H9 (cell line): ENCODE measurements at regions not wholly inside any gene's neighbourhood (a gene's known extent, or its start where the extent isn't known, plus 50 kb on each side); places are given as distances from the start of the nearest gene placed in this dataset.

Experiments used
- DNase-seq: peaks from one replicate; pipeline ENCODE4 v3.0.0-alpha.2; 2017
- H2AFZ ChIP-seq: one replicate; pipeline ENCODE4 v1.6.1; 2013; ENCODE audit warnings: mild to moderate bottlenecking, low read length, control low read depth, moderate library complexity
- H2AK5ac ChIP-seq: 2 replicates; pipeline ENCODE4 v1.6.1; 2013; ENCODE audit warnings: low read length, control low read depth, mixed read lengths; ENCODE audit not compliant: insufficient read length
- H2BK120ac ChIP-seq: one replicate; pipeline ENCODE4 v1.6.1; 2013; ENCODE audit warnings: low read depth, mild to moderate bottlenecking, low read length, control low read depth, inconsistent platforms; ENCODE audit not compliant: poor library complexity, severe bottlenecking
- H2BK12ac ChIP-seq: 2 replicates; pipeline ENCODE4 v1.6.1; 2013; ENCODE audit warnings: low read length, control low read depth, mixed read lengths, low read depth; ENCODE audit not compliant: insufficient read length
- H2BK15ac ChIP-seq: 2 replicates; pipeline ENCODE4 v1.6.1; 2013; ENCODE audit warnings: low read depth, low read length, control low read depth
- H2BK20ac ChIP-seq: one replicate; pipeline ENCODE4 v1.6.1; 2013; ENCODE audit warnings: low read depth, mild to moderate bottlenecking, low read length, control low read depth, inconsistent platforms; ENCODE audit not compliant: poor library complexity, severe bottlenecking
- H2BK5ac ChIP-seq: 2 replicates; pipeline ENCODE4 v1.6.1; 2013; ENCODE audit warnings: low read length, control low read depth, mixed read lengths; ENCODE audit not compliant: insufficient read length
- H3K14ac ChIP-seq: 2 replicates; pipeline ENCODE4 v1.6.1; 2013; ENCODE audit warnings: low read length, control low read depth; ENCODE audit not compliant: insufficient read depth
- H3K18ac ChIP-seq: 2 replicates; pipeline ENCODE4 v1.6.1; 2013; ENCODE audit warnings: low read depth, mild to moderate bottlenecking, mixed read lengths, low read length, control low read depth; ENCODE audit not compliant: insufficient read length
- H3K23ac ChIP-seq: 2 replicates; pipeline ENCODE4 v1.6.1; 2013; ENCODE audit warnings: low read length, control low read depth, mixed read lengths, low read depth; ENCODE audit not compliant: insufficient read length
- H3K23me2 ChIP-seq: 2 replicates; pipeline ENCODE4 v1.6.1; 2013; ENCODE audit warnings: low read depth, mild to moderate bottlenecking, mixed read lengths, low read length, control low read depth; ENCODE audit not compliant: insufficient read length, poor library complexity, severe bottlenecking
- H3K27ac ChIP-seq: 2 replicates; pipeline ENCODE4 v1.5.1; 2013; ENCODE audit warnings: low read length, control low read depth, mixed read lengths, low read depth; ENCODE audit not compliant: insufficient read length
- H3K27me3 ChIP-seq: 2 replicates; pipeline ENCODE4 v1.6.1; 2013; ENCODE audit warnings: low read length, control low read depth, inconsistent platforms; ENCODE audit not compliant: insufficient read depth
- H3K4ac ChIP-seq: 2 replicates; pipeline ENCODE4 v1.6.1; 2013; ENCODE audit warnings: low read depth, mild to moderate bottlenecking, control low read depth, inconsistent platforms, low read length, moderate library complexity
- H3K4me1 ChIP-seq: 2 replicates; pipeline ENCODE4 v1.6.1; 2013; ENCODE audit warnings: low read length, control low read depth, inconsistent platforms; ENCODE audit not compliant: insufficient read depth
- H3K4me2 ChIP-seq: 2 replicates; pipeline ENCODE4 v1.6.1; 2013; ENCODE audit warnings: low read length, control low read depth, mixed read lengths; ENCODE audit not compliant: insufficient read length, insufficient read depth
- H3K56ac ChIP-seq: 2 replicates; pipeline ENCODE4 v1.6.1; 2013; ENCODE audit warnings: low read depth, mild to moderate bottlenecking, mixed read lengths, low read length, control low read depth; ENCODE audit not compliant: insufficient read length
- H3K79me1 ChIP-seq: 2 replicates; pipeline ENCODE4 v1.6.1; 2013; ENCODE audit warnings: low read depth, mild to moderate bottlenecking, moderate library complexity, low read length, control low read depth, inconsistent platforms; ENCODE audit not compliant: insufficient read depth, poor library complexity, severe bottlenecking
- H3K79me2 ChIP-seq: 2 replicates; pipeline ENCODE4 v1.6.1; 2013; ENCODE audit warnings: low read length, control low read depth, inconsistent platforms; ENCODE audit not compliant: insufficient read depth
- H3K9ac ChIP-seq: 2 replicates; pipeline ENCODE4 v1.6.1; 2013; ENCODE audit warnings: low read length, control low read depth, mixed read lengths; ENCODE audit not compliant: insufficient read length; ENCODE audit errors: extremely low read depth
- H3K9me3 ChIP-seq: one replicate; pipeline ENCODE4 v1.6.1; 2013; ENCODE audit warnings: low read depth, low read length, inconsistent platforms; ENCODE audit not compliant: control insufficient read depth
- H3T11ph ChIP-seq: one replicate; pipeline ENCODE4 v1.6.1; 2013; ENCODE audit warnings: mild to moderate bottlenecking, low read length, control low read depth, inconsistent platforms
- H4K20me1 ChIP-seq: one replicate; pipeline ENCODE4 v1.6.1; 2013; ENCODE audit not compliant: control insufficient read depth, insufficient read length, insufficient read depth
- H4K5ac ChIP-seq: 2 replicates; pipeline ENCODE4 v1.6.1; 2013; ENCODE audit warnings: low read depth, mild to moderate bottlenecking, mixed read lengths, low read length, control low read depth; ENCODE audit not compliant: insufficient read length
- H4K8ac ChIP-seq: replicated peaks from 2 replicates; pipeline ENCODE4 v1.6.1; 2013; ENCODE audit warnings: low read length, control low read depth, mixed read lengths, low read depth; ENCODE audit not compliant: insufficient read length
- H4K91ac ChIP-seq: 2 replicates; pipeline ENCODE4 v1.6.1; 2013; ENCODE audit warnings: low read depth, mild to moderate bottlenecking, moderate library complexity, mixed read lengths, low read length, control low read depth; ENCODE audit not compliant: insufficient read length
- H3K27ac Mint-ChIP-seq, 3 experiments: 2 replicates in 2 of 3; 3 replicates in 1 of 3; pipeline ENCODE4 v1.8.0; 2020 to 2021; ENCODE audit warnings: mixed read lengths in 3 of 3, mild to moderate bottlenecking in 1 of 3, moderate library complexity in 1 of 3
- H3K27me3 Mint-ChIP-seq: 2 replicates; pipeline ENCODE4 v1.8.0; 2021; ENCODE audit warnings: low read depth, mild to moderate bottlenecking, moderate library complexity, mixed read lengths
- H3K36me3 Mint-ChIP-seq, 3 experiments: 2 replicates in 2 of 3; 3 replicates in 1 of 3; pipeline ENCODE4 v1.8.0; 2020 to 2021; ENCODE audit warnings: low read depth in 3 of 3, mixed read lengths in 3 of 3; ENCODE audit not compliant: insufficient read depth in 1 of 3
- H3K4me1 Mint-ChIP-seq, 2 experiments: 2 replicates each; pipeline ENCODE4 v1.8.0; 2020; ENCODE audit warnings: mixed read lengths in 2 of 2
- H3K4me3 Mint-ChIP-seq, 2 experiments: 2 replicates in 1 of 2; 3 replicates in 1 of 2; pipeline ENCODE4 v1.8.0; 2020 to 2021; ENCODE audit warnings: mild to moderate bottlenecking in 2 of 2, mixed read lengths in 2 of 2, moderate library complexity in 1 of 2
- H3K9me3 Mint-ChIP-seq, 2 experiments: 2 replicates in 1 of 2; 3 replicates in 1 of 2; pipeline ENCODE4 v1.8.0; 2020; ENCODE audit warnings: mild to moderate bottlenecking in 2 of 2, mixed read lengths in 2 of 2, moderate library complexity in 1 of 2
- WGBS: extraction: QIAGEN DNeasy Blood & Tissue Kit; methylation state at CpG from one replicate; pipeline ENCODE4 v1.1.7; 2013; ENCODE audit warnings: missing lambda C conversion rate, low lambda C conversion rate, mixed read lengths; ENCODE audit not compliant: insufficient read length; ENCODE audit errors: extremely low coverage; 5-methylcytosine and 5-hydroxymethylcytosine counted together
- TF ChIP-seq, protein P1 (sequence below): fragments of 200-600 bp; sonication (generic); conservative IDR thresholded peaks from 3 replicates; pipeline ENCODE4 v1.8.0; 2021; ENCODE audit warnings: antibody characterized with exemption, mild to moderate bottlenecking

DNA sequence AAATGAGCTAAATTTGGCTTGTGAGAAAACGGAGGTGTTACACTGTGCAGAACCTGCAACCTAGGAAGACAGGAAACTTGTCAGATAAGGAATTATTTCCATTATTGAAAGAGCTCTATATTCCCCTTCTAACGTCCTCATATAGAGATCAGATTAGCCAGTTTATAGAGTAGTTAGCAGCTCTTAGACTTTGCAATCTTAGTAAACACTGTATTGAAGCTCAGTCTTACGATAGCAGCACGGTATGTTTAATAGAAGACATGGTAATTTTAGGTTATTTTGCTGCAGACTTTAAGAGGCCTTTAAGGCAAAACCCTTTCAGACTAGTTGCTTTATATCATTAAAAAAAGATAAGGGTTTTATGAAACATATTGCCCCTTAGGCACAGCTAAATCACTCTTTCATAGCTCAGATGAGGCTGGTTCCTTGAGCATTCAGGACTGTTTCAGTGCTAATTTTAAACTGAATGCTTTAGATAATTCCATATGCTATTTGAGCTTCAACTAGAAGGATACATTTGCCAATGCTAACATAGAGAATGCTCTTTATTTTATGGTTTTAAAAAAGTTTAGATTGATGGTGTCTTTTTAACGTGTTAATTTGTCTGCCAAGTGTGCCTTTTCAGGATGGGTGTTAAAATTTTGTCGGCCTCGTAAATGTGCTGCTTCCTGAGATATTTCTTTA is 234.3 kb downstream of the PYDC2 start:
- H3K9ac ChIP-seq = no peak overlapping the region
- H3K27ac Mint-ChIP-seq = peak overlapping the region in 2 of 3 experiments; percentile 1 to 3; a peak in 1 of 7 replicates
- H2BK15ac ChIP-seq = no peak overlapping the region
- no peaks in the 10 kb centered on the region; the same call in 1 of the 2 replicates for H3K4me1 ChIP-seq
- no peaks in the 10 kb centered on the region for H3K23me2 ChIP-seq
- H2BK5ac ChIP-seq = no peak overlapping the region
- DNase-seq = no peak
- H2AK5ac ChIP-seq = no peak overlapping the region
- H3K79me1 ChIP-seq = no peaks in the 10 kb centered on the region
- H3T11ph ChIP-seq = no peak overlapping the region
- H2BK12ac ChIP-seq = no peak overlapping the region
- H3K18ac ChIP-seq = no peak overlapping the region
- H2BK120ac ChIP-seq = no peak overlapping the region
- no peaks in the 10 kb centered on the region for H3K27me3 ChIP-seq
- no peak overlapping the region for H2AFZ ChIP-seq
- H3K56ac ChIP-seq = no peak overlapping the region
- no peak overlapping the region for H3K23ac ChIP-seq
- H3K36me3 Mint-ChIP-seq = peaks cover 0 to 9% (median 8%) of the 10 kb centered on the region in 3 experiments; a peak in 5 of 7 replicates
- no peak overlapping the region for H3K4me3 Mint-ChIP-seq
- no peak overlapping the region for H3K4ac ChIP-seq
- H3K4me2 ChIP-seq = no peak overlapping the region
- peaks cover 18 to 38% of the 10 kb centered on the region in 2 experiments for H3K4me1 Mint-ChIP-seq
- H3K27me3 Mint-ChIP-seq = no peaks in the 10 kb centered on the region
- no peaks in the 10 kb centered on the region for H3K9me3 ChIP-seq
- H2BK20ac ChIP-seq = no peak overlapping the region
- H4K5ac ChIP-seq = no peak overlapping the region
- no peaks in the 10 kb centered on the region for H4K20me1 ChIP-seq
- no peak overlapping the region for H3K14ac ChIP-seq
- H3K79me2 ChIP-seq = no peaks in the 10 kb centered on the region
- no CpG with 5 or more reads among the region's 7 CpGs for WGBS
- H3K27ac ChIP-seq = no peak overlapping the region
- no peak overlapping the region for H4K8ac ChIP-seq
- TF ChIP-seq, protein P1, sequence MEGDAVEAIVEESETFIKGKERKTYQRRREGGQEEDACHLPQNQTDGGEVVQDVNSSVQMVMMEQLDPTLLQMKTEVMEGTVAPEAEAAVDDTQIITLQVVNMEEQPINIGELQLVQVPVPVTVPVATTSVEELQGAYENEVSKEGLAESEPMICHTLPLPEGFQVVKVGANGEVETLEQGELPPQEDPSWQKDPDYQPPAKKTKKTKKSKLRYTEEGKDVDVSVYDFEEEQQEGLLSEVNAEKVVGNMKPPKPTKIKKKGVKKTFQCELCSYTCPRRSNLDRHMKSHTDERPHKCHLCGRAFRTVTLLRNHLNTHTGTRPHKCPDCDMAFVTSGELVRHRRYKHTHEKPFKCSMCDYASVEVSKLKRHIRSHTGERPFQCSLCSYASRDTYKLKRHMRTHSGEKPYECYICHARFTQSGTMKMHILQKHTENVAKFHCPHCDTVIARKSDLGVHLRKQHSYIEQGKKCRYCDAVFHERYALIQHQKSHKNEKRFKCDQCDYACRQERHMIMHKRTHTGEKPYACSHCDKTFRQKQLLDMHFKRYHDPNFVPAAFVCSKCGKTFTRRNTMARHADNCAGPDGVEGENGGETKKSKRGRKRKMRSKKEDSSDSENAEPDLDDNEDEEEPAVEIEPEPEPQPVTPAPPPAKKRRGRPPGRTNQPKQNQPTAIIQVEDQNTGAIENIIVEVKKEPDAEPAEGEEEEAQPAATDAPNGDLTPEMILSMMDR = no peak
- H3K9me3 Mint-ChIP-seq = peaks cover 0 to 3% of the 10 kb centered on the region in 2 experiments; a peak in 3 of 5 replicates
- H4K91ac ChIP-seq = no peak overlapping the region
